HT1080 (cell line): ENCODE measurements at regions not wholly inside any gene's neighbourhood (a gene's known extent, or its start where the extent isn't known, plus 50 kb on each side); places are given as distances from the start of the nearest gene placed in this dataset.
"Not testable (repeated sequence)": the region's sequence is repeated elsewhere in the genome, so short reads cannot be mapped to it uniquely, and the experiment has no call there.

Source experiments
- DNase-seq: peaks from one replicate; pipeline ENCODE4 v3.0.0-alpha.2; 2015; ENCODE audit warnings: low read depth

- no peak for DNase-seq
Observed at GRCh38 chr11:22567759-22568158, 57.9 kb downstream of the FANCF start.

DNA sequence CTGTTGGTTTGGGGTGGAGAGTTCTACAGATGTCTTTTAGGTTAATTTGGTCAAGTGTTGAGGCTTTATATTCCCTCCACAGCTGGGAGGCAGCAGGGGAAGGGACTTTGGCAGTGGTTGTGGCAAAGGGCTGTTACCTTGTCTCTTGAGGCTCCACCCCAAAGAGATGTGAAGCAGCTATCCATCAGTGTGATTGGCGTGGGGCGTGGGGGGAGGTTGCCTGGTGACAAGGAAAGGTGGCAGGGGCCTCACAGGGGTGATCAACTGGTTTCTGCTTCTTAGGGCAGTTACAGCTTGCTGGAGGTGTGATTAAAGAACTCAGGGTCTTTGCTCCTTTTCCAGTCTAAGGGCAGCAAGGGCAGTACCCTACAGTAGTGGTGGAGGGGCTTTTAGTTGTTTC lies 59.3 kb downstream of the FANCF start:
- no peak for DNase-seq

DNA sequence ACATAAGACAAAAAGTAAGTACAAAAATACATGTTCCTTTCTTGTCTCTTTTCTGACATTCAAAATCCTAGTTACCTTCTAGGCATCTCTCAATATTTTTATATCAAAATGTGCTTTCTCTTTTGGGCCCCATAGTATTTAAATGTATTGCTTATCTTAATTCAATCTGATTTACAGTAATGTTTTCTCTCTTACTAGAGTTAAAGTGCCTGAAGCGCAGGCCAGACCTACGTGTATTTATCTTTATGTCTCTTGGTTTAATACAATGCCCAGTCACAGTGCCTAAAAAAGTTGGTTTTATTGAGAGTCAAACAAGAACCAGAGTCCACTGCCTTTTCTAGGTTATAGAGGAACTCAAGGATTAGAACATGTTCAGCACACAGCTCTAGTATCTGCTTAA lies 64.3 kb downstream of the FANCF start:
- no peak for DNase-seq

GRCh38 chr11:22559416-22559815 lies 66.2 kb downstream of the FANCF start:
- DNase-seq = no peak

DNA sequence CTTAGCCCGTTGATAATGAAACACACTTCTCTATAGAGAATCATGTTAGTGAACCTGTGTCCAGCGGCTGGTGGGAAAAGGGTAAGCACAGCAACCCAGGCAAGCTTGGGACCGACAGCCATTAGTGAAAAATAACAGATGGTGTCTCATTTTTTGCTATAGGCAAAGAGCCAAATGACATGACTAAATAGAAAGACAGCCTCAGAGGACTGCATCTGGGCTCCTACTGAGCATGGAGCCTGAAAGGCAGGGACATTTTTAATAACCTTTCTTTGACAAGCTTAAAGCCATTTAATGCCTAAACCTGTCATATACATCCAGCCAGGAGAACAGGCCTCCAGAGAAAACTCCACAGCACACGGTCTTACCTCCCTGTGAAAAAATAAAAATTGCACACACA lies 67.0 kb downstream of the FANCF start:
- DNase-seq = peak; percentile 27

GRCh38 chr11:22556381-22556780 lies 69.2 kb downstream of the FANCF start:
- DNase-seq = no peak

- no peak for DNase-seq
Observed at GRCh38 chr11:22555881-22556280, 69.7 kb downstream of the FANCF start.

- no peak for DNase-seq
Observed at GRCh38 chr11:22554221-22554620, 71.4 kb downstream of the FANCF start.

DNA sequence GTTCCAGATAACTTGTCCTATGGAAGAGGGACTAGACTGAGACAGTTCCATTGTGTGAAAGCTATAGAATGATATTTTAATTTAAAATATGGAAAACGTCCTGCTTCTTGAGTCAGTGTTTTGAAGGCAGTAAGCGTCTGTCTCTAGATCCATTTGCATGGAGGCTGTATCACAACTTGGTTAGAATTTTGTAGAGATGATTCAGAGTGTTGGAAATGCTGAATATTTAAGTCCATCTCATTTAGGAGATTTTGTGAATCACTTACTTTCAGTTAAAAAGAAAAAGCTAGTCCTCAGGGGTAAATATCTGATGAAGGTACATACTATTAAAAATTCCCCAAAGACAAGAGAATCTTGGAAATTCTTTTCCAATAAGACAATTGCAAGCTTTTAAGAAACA lies 72.7 kb downstream of the FANCF start:
- DNase-seq = no peak

DNA sequence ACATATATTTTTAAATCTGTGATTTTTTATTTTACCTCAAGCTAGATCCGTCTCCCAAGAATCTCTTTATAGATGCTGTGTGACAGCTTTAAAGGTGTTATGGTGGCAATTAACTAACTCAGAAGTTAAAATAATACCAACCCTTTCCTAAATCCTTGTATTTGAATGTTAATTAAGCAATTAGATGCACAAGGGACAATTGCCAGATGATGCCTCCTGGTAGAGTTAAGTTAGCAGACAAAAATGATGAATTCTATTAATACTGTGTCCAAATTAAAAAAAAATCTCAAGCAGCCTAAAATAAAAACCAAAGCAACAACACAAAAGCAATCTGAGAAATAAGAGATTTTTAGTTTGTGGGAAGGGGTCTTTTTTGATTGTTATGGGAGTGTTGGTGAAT lies 78.9 kb downstream of the FANCF start:
- no peak for DNase-seq

DNA sequence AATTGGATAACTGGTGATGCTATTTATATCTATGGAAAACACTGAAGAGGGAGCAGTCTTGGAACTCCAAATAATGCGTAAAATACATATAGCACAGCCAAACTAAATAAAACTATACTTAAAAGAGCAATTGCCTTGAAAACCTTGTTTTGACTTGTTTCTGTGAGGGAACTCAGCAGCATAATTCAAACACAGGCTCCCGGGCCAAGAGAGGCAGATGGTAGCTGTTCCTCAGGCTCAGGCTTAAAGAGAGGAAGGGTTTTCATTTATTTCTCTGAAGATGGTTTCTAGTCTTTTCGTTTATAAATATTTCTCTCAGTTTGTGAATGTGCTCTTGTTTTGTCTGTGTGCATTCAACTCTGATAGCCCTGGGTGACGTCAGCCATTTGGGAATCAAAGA lies 82.4 kb downstream of the FANCF start:
- no peak for DNase-seq

DNA sequence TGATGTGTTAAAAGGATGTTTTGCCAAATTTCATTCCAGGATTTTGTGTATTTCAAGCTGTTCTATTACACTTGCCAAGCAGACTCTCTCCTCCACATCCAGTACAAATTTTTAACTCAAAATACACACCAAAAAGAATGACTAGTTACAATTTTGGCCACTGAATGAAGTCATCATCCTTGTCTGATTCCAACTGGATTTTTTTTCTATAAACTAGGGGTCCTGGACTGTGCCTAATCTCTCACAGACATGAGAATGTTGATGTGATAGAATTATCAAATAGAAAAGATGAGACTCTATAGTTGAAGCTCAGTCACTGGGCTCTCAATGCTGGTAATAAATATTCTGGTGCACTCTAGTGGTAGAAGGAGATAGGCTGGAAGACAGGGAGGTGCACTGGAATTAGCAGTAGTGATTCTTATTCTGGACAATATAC lies 85.8 kb downstream of the FANCF start:
- peak; percentile 23 for DNase-seq

- DNase-seq = peak; percentile 28
Observed at GRCh38 chr11:22536071-22536470, 89.6 kb downstream of the FANCF start.

DNA sequence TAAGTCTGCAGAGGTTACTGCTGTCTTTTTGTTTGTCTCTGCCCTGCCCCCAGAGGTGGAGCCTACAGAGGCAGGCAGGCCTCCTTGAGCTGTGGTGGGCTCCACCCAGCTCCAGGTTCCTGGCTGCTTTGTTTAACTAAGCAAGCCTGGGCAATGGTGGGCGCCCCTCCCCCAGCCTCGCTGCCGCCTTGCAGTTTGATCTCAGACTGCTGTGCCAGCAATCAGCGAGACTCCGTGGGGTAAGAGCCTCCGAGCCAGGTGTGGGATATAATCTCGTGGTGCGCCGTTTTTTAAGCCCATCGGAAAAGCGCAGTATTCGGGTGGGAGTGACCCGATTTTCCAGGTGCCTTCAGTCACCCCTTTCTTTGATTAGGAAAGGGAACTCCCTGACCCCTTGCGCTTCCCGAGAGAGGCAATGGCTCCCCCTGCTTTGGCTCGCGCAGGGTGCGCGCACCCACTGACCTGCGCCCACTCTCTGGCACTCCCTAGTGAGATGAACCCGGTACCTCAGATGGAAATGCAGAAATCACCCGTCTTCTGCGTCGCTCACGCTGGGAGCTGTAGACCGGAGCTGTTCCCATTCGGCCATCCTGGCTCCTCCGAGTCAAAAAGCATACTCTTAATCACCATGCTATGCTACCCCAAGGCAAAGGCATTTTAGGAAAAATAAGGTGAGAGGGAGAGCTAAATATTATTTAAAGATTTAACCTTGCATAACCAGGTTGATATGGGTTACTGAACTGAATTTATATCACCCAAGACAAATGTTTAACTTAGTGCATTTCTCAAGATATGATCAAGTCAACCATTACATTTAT lies 96.8 kb downstream of the FANCF start:
- DNase-seq = not testable (repeated sequence)

DNA sequence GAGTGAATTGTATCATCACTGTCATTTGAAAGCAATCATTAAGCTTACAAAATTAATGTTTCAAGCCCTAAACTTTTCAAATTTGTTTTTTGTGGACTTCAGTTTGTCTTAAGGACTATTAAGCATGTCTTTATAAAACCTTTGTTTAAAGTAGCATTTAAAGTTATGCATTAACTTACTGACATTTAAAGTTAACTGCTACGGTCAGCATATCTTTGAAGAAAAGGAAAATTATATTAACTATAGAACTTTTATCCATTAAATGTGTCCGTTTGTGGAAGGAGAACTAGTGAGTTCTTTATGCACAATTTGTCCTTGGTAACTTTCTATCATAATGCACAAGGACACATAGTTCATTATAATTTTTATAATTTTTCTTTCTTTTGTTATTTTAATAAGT lies 103.4 kb downstream of the FANCF start:
- DNase-seq = no peak

DNA sequence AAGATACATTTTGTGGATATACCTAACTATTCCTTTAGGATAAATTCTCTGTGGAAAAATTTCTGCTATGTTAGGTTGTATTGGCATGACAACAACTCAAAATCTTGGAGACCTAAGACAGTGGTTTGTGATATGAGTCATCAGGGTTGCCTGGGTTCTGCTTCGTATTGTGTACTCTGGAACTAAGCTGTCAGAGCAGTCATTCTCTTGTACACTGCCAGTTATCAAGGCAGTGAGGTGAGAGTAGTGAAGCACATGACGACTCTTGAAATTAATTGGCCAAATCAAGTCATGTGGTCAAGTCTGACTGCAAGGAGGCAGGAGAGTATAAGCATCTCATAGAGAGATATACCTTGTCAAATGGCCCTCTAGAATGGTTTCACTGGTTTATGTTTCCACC lies 104.4 kb downstream of the FANCF start:
- DNase-seq = peak; percentile 76

GRCh38 chr11:22520521-22520920 lies 105.1 kb downstream of the FANCF start:
- DNase-seq = no peak

- not testable (repeated sequence) for DNase-seq
Observed at GRCh38 chr11:22518344-22518743, 107.3 kb downstream of the FANCF start.

DNA sequence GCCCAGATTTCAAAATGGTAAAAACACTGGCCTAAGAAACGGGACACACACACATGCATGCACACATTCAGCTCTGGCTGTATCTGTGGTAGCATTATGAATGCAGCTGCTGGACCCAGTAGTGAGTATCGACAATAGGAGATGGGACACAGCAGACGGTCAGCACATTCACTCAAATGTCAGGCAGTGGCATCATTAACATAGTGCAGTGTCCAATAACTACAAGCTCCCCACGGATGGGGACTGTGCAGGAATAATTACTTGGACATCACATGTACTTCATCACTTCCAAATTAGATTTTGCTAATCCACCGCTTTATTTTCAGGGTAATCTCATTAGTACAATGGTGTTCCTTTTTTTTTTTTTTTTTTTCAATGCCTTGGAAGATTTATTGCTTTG lies 109.5 kb downstream of the FANCF start:
- DNase-seq = no peak

GRCh38 chr11:22512457-22512856 lies 113.2 kb downstream of the FANCF start:
- peak; percentile 4 for DNase-seq

DNA sequence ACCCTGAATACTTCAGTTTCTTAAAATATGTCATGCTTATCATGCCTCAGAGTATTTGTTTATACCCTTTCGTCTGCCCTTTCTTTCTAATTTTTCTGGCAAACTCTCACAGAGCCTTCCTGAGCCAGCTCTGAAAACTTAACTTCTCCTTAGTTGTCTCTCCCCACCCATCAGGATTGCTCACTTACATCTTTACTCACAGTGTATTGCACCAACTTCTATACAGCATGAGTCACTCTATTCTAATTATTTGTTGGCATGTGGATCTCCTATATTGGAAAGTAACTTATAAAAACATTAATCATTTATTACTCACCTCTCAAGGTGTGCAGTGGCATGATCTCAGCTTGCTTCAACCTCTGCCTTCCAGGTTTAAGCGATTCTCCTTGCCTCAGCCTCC lies 114.9 kb downstream of the FANCF start:
- peak; percentile 52 for DNase-seq

- no peak for DNase-seq
Observed at GRCh38 chr11:22510010-22510409, 115.6 kb downstream of the FANCF start.

GRCh38 chr11:22508665-22509064 lies 117.0 kb downstream of the FANCF start:
- DNase-seq = no peak

GRCh38 chr11:22497474-22497873 lies 128.1 kb downstream of the FANCF start:
- no peak for DNase-seq
